Epithelial cell of esophagus (primary cell): ENCODE measurements at regions not wholly inside any gene's neighbourhood (a gene's known extent, or its start where the extent isn't known, plus 50 kb on each side); places are given as distances from the start of the nearest gene placed in this dataset.
A peak's percentile ranks its signal among the peaks of the same experiment; 100 is the strongest.

ENCODE experiments used
- DNase-seq: peaks from one replicate; pipeline ENCODE4 v3.0.0; 2010; ENCODE audit warnings: low read depth
- H3K4me3 ChIP-seq: 2 replicates; pipeline ENCODE4 v1.5.1; 2011; ENCODE audit warnings: mild to moderate bottlenecking, low read length, control low read depth
- TF ChIP-seq, protein P1 (sequence below): IDR thresholded peaks from 2 replicates; pipeline ENCODE4 v1.5.1; 2011; ENCODE audit warnings: low read depth, mild to moderate bottlenecking, low read length, control low read depth, inconsistent platforms; ENCODE audit not compliant: insufficient read depth; ENCODE audit errors: missing control alignments

DNA sequence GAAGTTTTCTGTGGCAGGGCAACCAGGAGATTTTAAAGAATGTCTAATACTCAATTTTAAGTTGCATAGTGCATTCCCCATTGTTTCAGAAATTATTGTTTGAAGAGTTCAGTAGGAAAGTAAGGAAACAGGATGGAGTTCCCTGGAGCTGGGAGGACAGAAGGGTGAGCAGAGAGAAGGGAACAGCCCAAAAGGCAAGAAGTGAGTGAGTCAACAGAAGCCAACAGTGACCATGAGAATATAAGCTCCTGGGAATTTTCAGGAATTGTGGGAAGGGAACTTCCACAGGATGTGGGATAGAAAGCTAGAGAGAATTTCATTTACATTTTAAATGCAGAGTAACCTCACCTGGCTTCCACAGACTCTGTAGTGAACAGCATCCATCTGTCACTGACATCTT lies 268.1 kb upstream of the ATP5MC3 start:
- H3K4me3 ChIP-seq: no peak overlapping the region
- TF ChIP-seq, protein P1, sequence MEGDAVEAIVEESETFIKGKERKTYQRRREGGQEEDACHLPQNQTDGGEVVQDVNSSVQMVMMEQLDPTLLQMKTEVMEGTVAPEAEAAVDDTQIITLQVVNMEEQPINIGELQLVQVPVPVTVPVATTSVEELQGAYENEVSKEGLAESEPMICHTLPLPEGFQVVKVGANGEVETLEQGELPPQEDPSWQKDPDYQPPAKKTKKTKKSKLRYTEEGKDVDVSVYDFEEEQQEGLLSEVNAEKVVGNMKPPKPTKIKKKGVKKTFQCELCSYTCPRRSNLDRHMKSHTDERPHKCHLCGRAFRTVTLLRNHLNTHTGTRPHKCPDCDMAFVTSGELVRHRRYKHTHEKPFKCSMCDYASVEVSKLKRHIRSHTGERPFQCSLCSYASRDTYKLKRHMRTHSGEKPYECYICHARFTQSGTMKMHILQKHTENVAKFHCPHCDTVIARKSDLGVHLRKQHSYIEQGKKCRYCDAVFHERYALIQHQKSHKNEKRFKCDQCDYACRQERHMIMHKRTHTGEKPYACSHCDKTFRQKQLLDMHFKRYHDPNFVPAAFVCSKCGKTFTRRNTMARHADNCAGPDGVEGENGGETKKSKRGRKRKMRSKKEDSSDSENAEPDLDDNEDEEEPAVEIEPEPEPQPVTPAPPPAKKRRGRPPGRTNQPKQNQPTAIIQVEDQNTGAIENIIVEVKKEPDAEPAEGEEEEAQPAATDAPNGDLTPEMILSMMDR: no peak
- no peak for DNase-seq

- no peak overlapping the region for H3K4me3 ChIP-seq
- TF ChIP-seq, protein P1: no peak
- DNase-seq: no peak
These were observed 264.7 kb upstream of the ATP5MC3 start for GRCh38 chr2:175446201-175446600.

DNA sequence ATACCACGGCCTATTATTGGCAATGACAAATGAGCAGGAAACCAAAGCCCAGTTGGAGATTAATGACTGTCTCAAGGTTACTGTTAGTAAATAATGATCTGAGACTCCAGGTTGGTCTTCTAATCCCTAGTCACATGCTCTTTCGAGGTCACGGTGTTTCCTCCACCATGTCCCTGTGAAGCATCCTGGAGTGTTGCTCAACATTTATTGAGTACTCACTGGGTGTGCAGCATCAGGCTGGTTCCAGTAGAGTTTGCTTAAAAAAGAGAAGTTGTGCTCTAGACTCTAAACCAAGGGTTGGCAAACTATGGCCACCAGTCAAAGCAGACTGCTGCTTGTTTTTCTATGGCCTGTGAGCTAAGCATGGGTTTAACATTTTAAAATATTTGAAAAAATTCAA lies 263.8 kb upstream of the ATP5MC3 start:
- no peak overlapping the region for H3K4me3 ChIP-seq
- TF ChIP-seq, protein P1: no peak
- no peak for DNase-seq

DNA sequence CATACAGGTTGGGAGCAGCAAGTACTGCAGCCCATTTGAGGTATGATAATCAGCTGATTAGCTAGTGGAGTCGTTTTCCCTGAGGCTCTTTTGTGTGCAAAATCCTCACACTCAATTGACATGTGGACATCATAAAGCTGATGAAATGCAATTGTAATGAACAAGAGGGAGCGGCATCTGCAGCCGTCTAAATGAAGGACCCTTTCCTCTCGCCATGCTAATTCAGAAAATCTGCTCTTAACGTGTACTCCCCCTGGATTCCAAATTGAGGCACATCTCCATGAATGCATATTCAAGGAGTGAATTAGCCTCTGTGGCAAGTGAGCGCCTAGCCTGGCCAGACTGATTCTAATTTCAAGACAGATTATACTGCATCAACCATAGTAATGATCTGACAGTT lies 260.9 kb upstream of the ATP5MC3 start:
- TF ChIP-seq, protein P1: no peak
- no peak overlapping the region for H3K4me3 ChIP-seq
- no peak for DNase-seq

- TF ChIP-seq, protein P1: no peak
- H3K4me3 ChIP-seq: no peak overlapping the region
- DNase-seq: no peak
These were observed 259.8 kb upstream of the ATP5MC3 start for GRCh38 chr2:175441181-175441761.

DNA sequence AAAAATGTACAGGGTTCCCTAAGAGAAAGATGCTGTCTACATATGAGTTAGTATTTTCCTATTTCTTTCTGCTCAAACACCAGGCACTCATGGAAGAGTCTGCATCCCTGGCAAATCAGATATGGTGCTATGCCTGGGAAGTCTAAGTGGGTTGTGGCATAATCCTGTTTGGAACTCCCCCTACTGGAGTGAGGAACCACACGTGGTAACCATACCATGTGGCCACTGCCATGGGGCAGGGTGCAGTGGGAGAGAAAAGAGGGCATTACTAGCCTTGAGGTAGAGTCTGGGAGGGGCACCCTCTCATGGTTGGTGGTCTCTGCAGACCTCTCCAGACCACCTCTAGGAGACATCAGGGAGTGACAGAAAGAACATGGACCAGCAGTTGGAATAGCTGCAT lies 257.9 kb upstream of the ATP5MC3 start:
- TF ChIP-seq, protein P1: peak; percentile 7
- no peak overlapping the region for H3K4me3 ChIP-seq
- DNase-seq: no peak

GRCh38 chr2:175437167-175437566 lies 255.7 kb upstream of the ATP5MC3 start:
- DNase-seq: no peak
- TF ChIP-seq, protein P1: no peak
- no peak overlapping the region for H3K4me3 ChIP-seq
